GM12878 (cell line): ENCODE measurements at regions not wholly inside any gene's neighbourhood (a gene's known extent, or its start where the extent isn't known, plus 50 kb on each side); places are given as distances from the start of the nearest gene placed in this dataset.

Experiments used
- CHD1 ChIP-seq: IDR thresholded peaks from 2 replicates; pipeline ENCODE4 v1.6.1; 2012; ENCODE audit warnings: low read depth, low read length, improper control_type of control experiment
- CHD2 ChIP-seq: IDR thresholded peaks from 2 replicates; pipeline ENCODE4 v1.6.1; 2011; ENCODE audit warnings: low read depth, low read length, improper control_type of control experiment, borderline replicate concordance
- CREB1 ChIP-seq: IDR thresholded peaks from 2 replicates; pipeline ENCODE4 v1.6.1; 2012; ENCODE audit warnings: low read depth, mild to moderate bottlenecking, inconsistent platforms
- CREM ChIP-seq: IDR thresholded peaks from 2 replicates; pipeline ENCODE4 v1.6.1; 2014; ENCODE audit warnings: antibody characterized with exemption, low read depth
- HDAC6 ChIP-seq: fragments of 200-600 bp; sonication (generic); IDR thresholded peaks from one replicate; pipeline ENCODE4 v1.8.0; 2017; ENCODE audit warnings: antibody characterized with exemption; ENCODE audit not compliant: unreplicated experiment
- IKZF1 ChIP-seq: fragments of 450-650 bp; conservative IDR thresholded peaks from 2 replicates; pipeline ENCODE4 v1.6.1; 2017; ENCODE audit warnings: antibody characterized with exemption, mild to moderate bottlenecking
- IKZF2 ChIP-seq, 2 experiments: fragments of 450-650 bp; IDR thresholded peaks; 2 replicates each; pipeline ENCODE4 v1.6.1; 2017; ENCODE audit warnings: mild to moderate bottlenecking in 2 of 2, moderate library complexity in 2 of 2
- IRF4 ChIP-seq: IDR thresholded peaks from 2 replicates; pipeline ENCODE4 v1.6.1; 2011; ENCODE audit warnings: low read depth, low read length
- JUND ChIP-seq: IDR thresholded peaks from 2 replicates; pipeline ENCODE4 v1.6.1; 2012; ENCODE audit warnings: low read depth, mild to moderate bottlenecking, low read length, improper control_type of control experiment, moderate library complexity
- KDM1A ChIP-seq: fragments of 200-600 bp; sonication (generic); IDR thresholded peaks from 2 replicates; pipeline ENCODE4 v1.6.1; 2016; ENCODE audit warnings: borderline replicate concordance
- MEF2B ChIP-seq: fragments of 450-650 bp; IDR thresholded peaks from 2 replicates; pipeline ENCODE4 v1.6.1; 2018; ENCODE audit warnings: mild to moderate bottlenecking, moderate library complexity; ENCODE audit not compliant: partially characterized antibody, poor library complexity, severe bottlenecking
- NBN ChIP-seq: fragments of 450-650 bp; IDR thresholded peaks from 2 replicates; pipeline ENCODE4 v1.6.1; 2016
- NFIC ChIP-seq: IDR thresholded peaks from 2 replicates; pipeline ENCODE4 v1.6.1; 2012; ENCODE audit warnings: low read depth, mild to moderate bottlenecking, inconsistent platforms, low read length, moderate library complexity
- NFYA ChIP-seq: IDR thresholded peaks from 2 replicates; pipeline ENCODE4 v1.6.1; 2011; ENCODE audit warnings: low read depth, mild to moderate bottlenecking, low read length, improper control_type of control experiment, borderline replicate concordance
- NR2F1 ChIP-seq: fragments of 450-650 bp; conservative IDR thresholded peaks from 2 replicates; pipeline ENCODE4 v1.6.1; 2017; ENCODE audit warnings: mild to moderate bottlenecking
- RBBP5 ChIP-seq: fragments of 200-600 bp; sonication (generic); conservative IDR thresholded peaks from 2 replicates; pipeline ENCODE4 v1.6.1; 2016
- RCOR1 ChIP-seq: conservative IDR thresholded peaks from 2 replicates; pipeline ENCODE4 v1.6.1; 2012; ENCODE audit warnings: low read depth, low read length, improper control_type of control experiment
- RELB ChIP-seq: fragments of 450-650 bp; IDR thresholded peaks from 2 replicates; pipeline ENCODE4 v1.6.1; 2017; ENCODE audit warnings: low read depth, mild to moderate bottlenecking, moderate library complexity
- SIX5 ChIP-seq: IDR thresholded peaks from 2 replicates; pipeline ENCODE4 v1.6.1; 2011; ENCODE audit warnings: mild to moderate bottlenecking, low read depth, low read length, moderate library complexity; ENCODE audit not compliant: severe bottlenecking
- TBL1XR1 ChIP-seq: IDR thresholded peaks from 2 replicates; pipeline ENCODE4 v1.6.1; 2012; ENCODE audit warnings: low read depth, low read length, improper control_type of control experiment
- YY1 ChIP-seq: IDR thresholded peaks from 2 replicates; pipeline ENCODE4 v1.6.1; 2011; ENCODE audit warnings: low read depth, mild to moderate bottlenecking, low read length
- TF ChIP-seq, protein P1 (sequence below): fragments of 450-650 bp; formaldehyde crosslinking; IDR thresholded peaks from 2 replicates; pipeline ENCODE4 v1.4.0; 2020; ENCODE audit warnings: mild to moderate bottlenecking, moderate library complexity
- TF ChIP-seq, protein P2 (sequence below): fragments of 450-650 bp; IDR thresholded peaks from 2 replicates; pipeline ENCODE4 v1.6.1; 2017; ENCODE audit warnings: mild to moderate bottlenecking
- TF ChIP-seq, protein P3 (sequence below): IDR thresholded peaks from 2 replicates; pipeline ENCODE4 v1.6.1; 2011; ENCODE audit warnings: low read depth, mild to moderate bottlenecking, low read length, moderate library complexity, borderline replicate concordance; ENCODE audit errors: extremely low read depth

DNA sequence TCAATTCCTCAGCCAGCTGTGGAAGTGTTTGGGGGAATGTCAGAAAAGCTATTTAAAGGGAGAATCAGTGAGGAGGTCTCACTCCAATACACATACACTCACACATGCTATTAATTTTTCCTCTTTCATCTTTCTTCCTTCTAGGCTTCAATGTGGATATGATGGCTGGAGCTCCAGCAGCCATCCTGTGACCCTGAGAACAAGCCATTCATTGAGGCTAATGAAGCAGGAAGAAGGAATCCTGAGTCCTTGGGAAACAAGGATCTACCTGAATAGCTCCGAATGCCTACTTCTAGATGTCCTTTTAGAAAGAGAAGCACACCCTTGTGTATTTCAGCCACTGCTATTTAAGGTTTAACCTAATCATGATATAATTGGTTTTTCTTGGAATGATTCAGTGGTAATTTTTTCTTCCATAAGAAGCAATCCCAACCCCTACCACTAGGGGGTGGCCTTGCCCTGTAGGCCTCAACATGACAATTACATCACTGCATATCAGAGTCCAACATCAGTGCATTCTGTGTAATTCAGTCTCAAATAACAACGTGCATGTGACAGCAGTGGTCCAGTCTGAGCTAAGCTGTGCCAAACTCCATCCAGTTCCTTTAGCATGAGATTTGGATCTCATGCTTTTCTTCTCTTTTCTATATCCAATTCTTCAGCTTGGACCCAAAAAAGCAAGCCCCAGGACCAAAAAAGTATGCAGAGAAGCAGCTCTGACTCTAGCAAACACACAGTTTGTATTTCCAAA lies 85.3 kb upstream of the ANKRD1 start (continued):
- TF ChIP-seq YY1 (0 out of 2 replicates have a peak, but pooled peaks have one; percentile 30), KDM1A (no peak), CREB1 (0 out of 2 replicates have a peak, but pooled peaks have one; percentile 14), MEF2B (peak; percentile 11), CREM (peak; percentile 54; the same call in 1 of the 2 replicates), CHD2 (0 out of 2 replicates have a peak, but pooled peaks have one; percentile 19), NFYA (no peak), CHD1 (0 out of 2 replicates have a peak, but pooled peaks have one; percentile 62), IKZF2 (IDR thresholded peaks at IDR 0.05) (peak; percentile 45 to 46; a peak in 2 of 4 replicates), IRF4 (peak; percentile 84; the same call in 1 of the 2 replicates), HDAC6 (no peak), IKZF1 (peak; percentile 38; the same call in 1 of the 2 replicates), RELB (no peak), NR2F1 (no peak), RBBP5 (no peak), NFIC (no peak; the same call in 1 of the 2 replicates), SIX5 (no peak), RCOR1 (no peak), TBL1XR1 (peak; percentile 77), JUND (peak; percentile 76; the same call in 1 of the 2 replicates), NBN (peak; percentile 26; the same call in 1 of the 2 replicates)
- TF ChIP-seq, protein P1, sequence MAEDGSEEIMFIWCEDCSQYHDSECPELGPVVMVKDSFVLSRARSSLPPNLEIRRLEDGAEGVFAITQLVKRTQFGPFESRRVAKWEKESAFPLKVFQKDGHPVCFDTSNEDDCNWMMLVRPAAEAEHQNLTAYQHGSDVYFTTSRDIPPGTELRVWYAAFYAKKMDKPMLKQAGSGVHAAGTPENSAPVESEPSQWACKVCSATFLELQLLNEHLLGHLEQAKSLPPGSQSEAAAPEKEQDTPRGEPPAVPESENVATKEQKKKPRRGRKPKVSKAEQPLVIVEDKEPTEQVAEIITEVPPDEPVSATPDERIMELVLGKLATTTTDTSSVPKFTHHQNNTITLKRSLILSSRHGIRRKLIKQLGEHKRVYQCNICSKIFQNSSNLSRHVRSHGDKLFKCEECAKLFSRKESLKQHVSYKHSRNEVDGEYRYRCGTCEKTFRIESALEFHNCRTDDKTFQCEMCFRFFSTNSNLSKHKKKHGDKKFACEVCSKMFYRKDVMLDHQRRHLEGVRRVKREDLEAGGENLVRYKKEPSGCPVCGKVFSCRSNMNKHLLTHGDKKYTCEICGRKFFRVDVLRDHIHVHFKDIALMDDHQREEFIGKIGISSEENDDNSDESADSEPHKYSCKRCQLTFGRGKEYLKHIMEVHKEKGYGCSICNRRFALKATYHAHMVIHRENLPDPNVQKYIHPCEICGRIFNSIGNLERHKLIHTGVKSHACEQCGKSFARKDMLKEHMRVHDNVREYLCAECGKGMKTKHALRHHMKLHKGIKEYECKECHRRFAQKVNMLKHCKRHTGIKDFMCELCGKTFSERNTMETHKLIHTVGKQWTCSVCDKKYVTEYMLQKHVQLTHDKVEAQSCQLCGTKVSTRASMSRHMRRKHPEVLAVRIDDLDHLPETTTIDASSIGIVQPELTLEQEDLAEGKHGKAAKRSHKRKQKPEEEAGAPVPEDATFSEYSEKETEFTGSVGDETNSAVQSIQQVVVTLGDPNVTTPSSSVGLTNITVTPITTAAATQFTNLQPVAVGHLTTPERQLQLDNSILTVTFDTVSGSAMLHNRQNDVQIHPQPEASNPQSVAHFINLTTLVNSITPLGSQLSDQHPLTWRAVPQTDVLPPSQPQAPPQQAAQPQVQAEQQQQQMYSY (CRISPR knock-in tag) = no peak
- TF ChIP-seq, protein P2, sequence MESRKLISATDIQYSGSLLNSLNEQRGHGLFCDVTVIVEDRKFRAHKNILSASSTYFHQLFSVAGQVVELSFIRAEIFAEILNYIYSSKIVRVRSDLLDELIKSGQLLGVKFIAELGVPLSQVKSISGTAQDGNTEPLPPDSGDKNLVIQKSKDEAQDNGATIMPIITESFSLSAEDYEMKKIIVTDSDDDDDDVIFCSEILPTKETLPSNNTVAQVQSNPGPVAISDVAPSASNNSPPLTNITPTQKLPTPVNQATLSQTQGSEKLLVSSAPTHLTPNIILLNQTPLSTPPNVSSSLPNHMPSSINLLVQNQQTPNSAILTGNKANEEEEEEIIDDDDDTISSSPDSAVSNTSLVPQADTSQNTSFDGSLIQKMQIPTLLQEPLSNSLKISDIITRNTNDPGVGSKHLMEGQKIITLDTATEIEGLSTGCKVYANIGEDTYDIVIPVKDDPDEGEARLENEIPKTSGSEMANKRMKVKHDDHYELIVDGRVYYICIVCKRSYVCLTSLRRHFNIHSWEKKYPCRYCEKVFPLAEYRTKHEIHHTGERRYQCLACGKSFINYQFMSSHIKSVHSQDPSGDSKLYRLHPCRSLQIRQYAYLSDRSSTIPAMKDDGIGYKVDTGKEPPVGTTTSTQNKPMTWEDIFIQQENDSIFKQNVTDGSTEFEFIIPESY = no peak
- TF ChIP-seq, protein P3, sequence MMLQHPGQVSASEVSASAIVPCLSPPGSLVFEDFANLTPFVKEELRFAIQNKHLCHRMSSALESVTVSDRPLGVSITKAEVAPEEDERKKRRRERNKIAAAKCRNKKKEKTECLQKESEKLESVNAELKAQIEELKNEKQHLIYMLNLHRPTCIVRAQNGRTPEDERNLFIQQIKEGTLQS = no peak
